ENCODE measurements at regions not wholly inside any gene's neighbourhood (a gene's known extent, or its start where the extent isn't known, plus 50 kb on each side); places are given as distances from the start of the nearest gene placed in this dataset.

- TF ChIP-seq TCF12 (IDR thresholded peaks at IDR 0.05): no peak
- no peak for TF ChIP-seq ELF1 (IDR thresholded peaks at IDR 0.05)
- no peak for TF ChIP-seq TAF1 (IDR thresholded peaks at IDR 0.05; ENCODE audit: borderline replicate concordance, low read depth, low read length)
- TF ChIP-seq, protein P1, sequence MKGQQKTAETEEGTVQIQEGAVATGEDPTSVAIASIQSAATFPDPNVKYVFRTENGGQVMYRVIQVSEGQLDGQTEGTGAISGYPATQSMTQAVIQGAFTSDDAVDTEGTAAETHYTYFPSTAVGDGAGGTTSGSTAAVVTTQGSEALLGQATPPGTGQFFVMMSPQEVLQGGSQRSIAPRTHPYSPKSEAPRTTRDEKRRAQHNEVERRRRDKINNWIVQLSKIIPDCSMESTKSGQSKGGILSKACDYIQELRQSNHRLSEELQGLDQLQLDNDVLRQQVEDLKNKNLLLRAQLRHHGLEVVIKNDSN (IDR thresholded peaks at IDR 0.05; ENCODE audit: borderline replicate concordance, low read depth): no peak
- no peak for TF ChIP-seq ZBTB33 (IDR thresholded peaks at IDR 0.05; ENCODE audit: borderline replicate concordance, low read depth)
- no peak for TF ChIP-seq EP300 (IDR thresholded peaks at IDR 0.05; ENCODE audit: borderline replicate concordance in 1 of 2, low read depth in 1 of 2, low read length in 1 of 2)
- no peak for TF ChIP-seq EZH2phosphoT487 (IDR thresholded peaks at IDR 0.05; ENCODE audit: borderline replicate concordance, low read depth)
- TF ChIP-seq USF2 (IDR thresholded peaks at IDR 0.05; ENCODE audit: borderline replicate concordance, low read depth, low read length): no peak
- TF ChIP-seq FOXJ3 (CRISPR knock-in tag; IDR thresholded peaks at IDR 0.05): no peak
- no peak for TF ChIP-seq POLR2AphosphoS5 (IDR thresholded peaks at IDR 0.05; ENCODE audit: low read depth, low read length)
- TF ChIP-seq, protein P2, sequence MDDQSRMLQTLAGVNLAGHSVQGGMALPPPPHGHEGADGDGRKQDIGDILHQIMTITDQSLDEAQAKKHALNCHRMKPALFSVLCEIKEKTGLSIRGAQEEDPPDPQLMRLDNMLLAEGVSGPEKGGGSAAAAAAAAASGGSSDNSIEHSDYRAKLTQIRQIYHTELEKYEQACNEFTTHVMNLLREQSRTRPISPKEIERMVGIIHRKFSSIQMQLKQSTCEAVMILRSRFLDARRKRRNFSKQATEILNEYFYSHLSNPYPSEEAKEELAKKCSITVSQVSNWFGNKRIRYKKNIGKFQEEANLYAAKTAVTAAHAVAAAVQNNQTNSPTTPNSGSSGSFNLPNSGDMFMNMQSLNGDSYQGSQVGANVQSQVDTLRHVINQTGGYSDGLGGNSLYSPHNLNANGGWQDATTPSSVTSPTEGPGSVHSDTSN (IDR thresholded peaks at IDR 0.05): no peak
- TF ChIP-seq, protein P3, sequence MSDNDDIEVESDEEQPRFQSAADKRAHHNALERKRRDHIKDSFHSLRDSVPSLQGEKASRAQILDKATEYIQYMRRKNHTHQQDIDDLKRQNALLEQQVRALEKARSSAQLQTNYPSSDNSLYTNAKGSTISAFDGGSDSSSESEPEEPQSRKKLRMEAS (IDR thresholded peaks at IDR 0.05; ENCODE audit: low read depth): no peak
- TF ChIP-seq CHD2 (IDR thresholded peaks at IDR 0.05; ENCODE audit: low read length, partially characterized antibody): no peak
- no peak for TF ChIP-seq MEF2A (IDR thresholded peaks at IDR 0.05; ENCODE audit: borderline replicate concordance, low read depth)
- Histone ChIP-seq H3K27me3 (ENCODE audit: insufficient read depth) (no peaks in the 10 kb centered on the region), H3K9me2 (no peaks in the 10 kb centered on the region), H3K36me3 (replicated peaks in 1 of 2; ENCODE audit: control insufficient read depth in 1 of 2, insufficient read depth in 2 of 2, low read length in 1 of 2) (no peaks in the 10 kb centered on the region), H3K79me2 (ENCODE audit: insufficient read depth) (no peaks in the 10 kb centered on the region), H3F3A (replicated peaks; ENCODE audit: insufficient read depth) (no peaks in the 10 kb centered on the region), H3K27ac (ENCODE audit: low read depth in 2 of 2, low read length in 1 of 2) (no peak overlapping the region), H4K20me1 (ENCODE audit: insufficient read depth) (no peaks in the 10 kb centered on the region), H3K4me3 (ENCODE audit: low read depth in 2 of 2, low read length in 1 of 2) (no peak overlapping the region), H2AFZ (ENCODE audit: low read depth) (no peak overlapping the region), H3K4me1 (ENCODE audit: control insufficient read depth in 1 of 2, insufficient read depth in 2 of 2, low read depth in 1 of 2, low read length in 1 of 2) (no peaks in the 10 kb centered on the region), H3K9ac (no peak overlapping the region), H3K4me2 (no peak overlapping the region), H3K9me3 (no peaks in the 10 kb centered on the region)
- DNase-seq: no peak
- POLR2A ChIA-PET: no interaction called here
- CTCF ChIA-PET: no interaction called here
- 33% methylated on average over 4 of the region's 4 CpGs for WGBS (ENCODE audit: low lambda C conversion rate)
Observed at GRCh38 chr9:647522-647921, 194.0 kb upstream of the DMRT1 start.

All from SK-N-SH (cell line).